ENCODE measurements at regions not wholly inside any gene's neighbourhood (a gene's known extent, or its start where the extent isn't known, plus 50 kb on each side); places are given as distances from the start of the nearest gene placed in this dataset.

DNA sequence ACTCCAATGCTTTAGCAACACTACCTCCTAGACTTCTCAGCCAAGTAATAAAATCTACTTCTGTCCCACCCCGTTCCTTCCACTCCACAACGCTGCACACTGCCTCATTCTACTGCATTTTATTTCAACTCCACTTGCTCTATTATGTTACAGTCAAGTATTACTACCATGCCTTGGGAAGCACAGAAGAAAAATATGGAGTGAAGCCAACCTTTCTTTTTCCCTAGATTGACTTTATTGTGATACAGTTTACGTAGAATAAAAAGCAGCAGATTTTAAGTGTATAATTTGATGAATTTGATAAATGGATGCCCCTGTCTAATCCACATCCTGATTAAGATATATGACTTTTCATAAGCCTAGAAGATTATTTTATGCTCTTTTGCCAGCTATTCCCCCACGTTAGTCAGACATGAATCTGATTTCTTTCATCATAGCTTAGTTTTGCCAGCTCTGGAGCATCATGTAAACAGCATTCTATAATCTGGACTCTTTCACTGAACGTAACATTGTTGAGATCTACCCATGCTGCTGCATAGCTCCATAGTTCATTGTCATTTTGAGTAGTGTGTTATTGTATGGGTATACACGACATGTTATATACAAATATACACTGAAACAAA is 676.8 kb upstream of the RAB6C start:
- H3K4me3 Mint-ChIP-seq: no peak overlapping the region
- peaks cover 0 to 2% of the 10 kb centered on the region in 2 donors for H3K27me3 Mint-ChIP-seq
- peaks cover 0 to 4% (median 2%) of the 10 kb centered on the region in 5 donors for H3K9me3 Mint-ChIP-seq
- Histone ChIP-seq H3K4me1 (ENCODE audit: insufficient read depth, low read length) (no peaks in the 10 kb centered on the region), H3K4me3 (ENCODE audit: low read length) (no peak overlapping the region), H3K27me3 (ENCODE audit: insufficient read depth, low read length, poor library complexity, severe bottlenecking) (no peaks in the 10 kb centered on the region), H3K36me3 (ENCODE audit: insufficient read depth, low read length) (no peaks in the 10 kb centered on the region), H3K9me3 (ENCODE audit: low read length) (no peaks in the 10 kb centered on the region), H3K27ac (ENCODE audit: low read depth, low read length) (no peak overlapping the region)
- no peak overlapping the region for H3K27ac Mint-ChIP-seq
- ChIA-PET POLR2A (no interaction called here), CTCF (no interaction called here)
- H3K36me3 Mint-ChIP-seq: no peaks in the 10 kb centered on the region
- no peaks in the 10 kb centered on the region for H3K4me1 Mint-ChIP-seq
- DNase-seq: no peak

DNA sequence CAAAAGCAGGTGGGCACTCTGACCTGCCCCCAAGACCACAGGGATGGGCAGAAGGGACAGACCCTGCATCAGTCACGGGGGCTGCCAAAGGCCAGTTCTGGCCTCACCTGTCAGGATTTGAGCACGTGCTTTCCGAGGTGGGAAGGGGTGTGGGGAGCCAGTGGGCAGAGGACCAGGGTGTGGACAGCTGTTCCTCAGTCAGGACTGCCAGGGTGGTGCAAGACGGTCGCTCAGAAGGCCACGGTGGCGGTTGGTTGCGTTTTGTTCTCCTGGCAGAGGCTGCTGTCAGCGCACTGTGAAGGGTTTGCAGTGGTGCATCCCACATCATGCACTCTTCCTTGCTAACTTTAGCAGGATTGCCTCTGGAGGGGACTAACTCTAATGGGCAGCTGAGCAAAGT is 665.3 kb upstream of the RAB6C start:
- no peak overlapping the region for H3K27ac Mint-ChIP-seq
- Histone ChIP-seq H3K27ac (ENCODE audit: low read depth, low read length) (no peak overlapping the region), H3K27me3 (ENCODE audit: insufficient read depth, low read length, poor library complexity, severe bottlenecking) (no peaks in the 10 kb centered on the region), H3K36me3 (ENCODE audit: insufficient read depth, low read length) (no peaks in the 10 kb centered on the region), H3K4me1 (ENCODE audit: insufficient read depth, low read length) (no peaks in the 10 kb centered on the region), H3K9me3 (ENCODE audit: low read length) (no peaks in the 10 kb centered on the region), H3K4me3 (ENCODE audit: low read length) (no peak overlapping the region)
- no peaks in the 10 kb centered on the region for H3K4me1 Mint-ChIP-seq
- DNase-seq: no peak
- ChIA-PET CTCF (no interaction called here), POLR2A (no interaction called here)
- no peaks in the 10 kb centered on the region for H3K27me3 Mint-ChIP-seq
- peaks cover 0 to 4% (median 0%) of the 10 kb centered on the region in 5 donors for H3K9me3 Mint-ChIP-seq
- H3K4me3 Mint-ChIP-seq: no peak overlapping the region
- no peaks in the 10 kb centered on the region for H3K36me3 Mint-ChIP-seq

DNA sequence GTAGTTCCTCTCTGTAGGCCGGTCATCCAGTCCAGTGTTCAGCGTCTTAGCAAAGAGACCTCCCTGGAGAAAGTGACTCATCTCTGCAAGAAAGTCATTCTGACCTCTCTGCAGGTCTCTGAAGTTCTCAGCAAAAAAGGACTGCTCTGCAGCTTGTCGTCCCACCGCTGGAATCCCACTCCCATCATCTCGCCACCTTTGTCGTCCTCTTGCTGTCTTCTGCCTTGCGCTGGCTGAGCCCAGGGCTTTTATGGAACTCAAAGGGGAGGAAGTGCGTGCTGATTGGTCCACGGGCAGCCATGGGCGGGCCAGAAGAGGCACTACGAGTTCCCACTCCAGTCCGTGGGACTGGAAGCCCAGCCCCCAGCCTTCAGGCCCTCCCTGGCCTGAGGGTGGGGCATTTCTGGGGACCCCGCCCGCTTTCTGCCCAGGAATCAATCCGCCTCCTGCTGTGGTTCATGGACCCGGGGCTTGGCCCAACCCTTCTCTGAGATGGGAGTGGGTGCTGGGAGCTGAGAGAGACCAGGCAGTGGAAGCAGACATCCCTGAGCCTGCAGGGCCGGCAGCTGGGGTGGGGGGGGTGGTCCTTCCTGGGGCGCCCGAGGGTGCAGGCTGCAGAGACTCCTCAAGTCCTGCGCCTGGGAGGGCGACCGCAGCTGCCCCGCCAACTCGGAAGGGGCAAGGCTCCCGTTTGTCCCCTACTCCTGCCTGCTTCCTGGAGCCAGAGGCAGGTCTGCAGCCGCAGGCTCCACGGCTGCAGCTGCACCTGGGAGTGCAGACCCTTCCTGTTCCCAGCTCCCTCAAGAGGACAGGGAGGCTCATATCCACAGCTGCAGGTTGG is 660.7 kb upstream of the RAB6C start:
- no peak for DNase-seq
- Histone ChIP-seq H3K27ac (ENCODE audit: low read depth, low read length) (no peak overlapping the region), H3K27me3 (ENCODE audit: insufficient read depth, low read length, poor library complexity, severe bottlenecking) (no peaks in the 10 kb centered on the region), H3K4me3 (ENCODE audit: low read length) (no peak overlapping the region), H3K36me3 (ENCODE audit: insufficient read depth, low read length) (no peaks in the 10 kb centered on the region), H3K9me3 (ENCODE audit: low read length) (no peaks in the 10 kb centered on the region), H3K4me1 (ENCODE audit: insufficient read depth, low read length) (no peaks in the 10 kb centered on the region)
- H3K9me3 Mint-ChIP-seq: peaks cover 0 to 4% (median 0%) of the 10 kb centered on the region in 5 donors
- H3K36me3 Mint-ChIP-seq: no peaks in the 10 kb centered on the region
- no peaks in the 10 kb centered on the region for H3K27me3 Mint-ChIP-seq
- H3K27ac Mint-ChIP-seq: no peak overlapping the region
- POLR2A ChIA-PET: no interaction called here
- CTCF ChIA-PET: no interaction called here
- no peak overlapping the region for H3K4me3 Mint-ChIP-seq
- no peaks in the 10 kb centered on the region for H3K4me1 Mint-ChIP-seq

DNA sequence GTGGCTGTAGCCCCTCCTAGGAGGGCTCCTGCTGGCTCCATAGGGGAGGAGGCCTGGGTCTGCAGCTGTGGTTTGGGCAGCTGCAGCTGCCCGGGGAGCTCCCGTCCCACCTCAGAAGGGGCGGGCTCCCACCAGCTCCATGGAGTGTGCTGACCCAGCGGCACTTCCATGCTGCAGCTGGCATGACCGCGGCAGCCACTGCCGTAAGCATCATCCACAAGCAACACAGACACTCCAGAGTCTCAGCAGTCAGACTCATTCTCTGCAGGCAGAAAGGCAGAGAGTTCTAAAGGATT is 660.1 kb upstream of the RAB6C start:
- Mint-ChIP-seq H3K9me3 (peaks cover 0 to 4% (median 0%) of the 10 kb centered on the region in 5 donors), H3K4me1 (no peaks in the 10 kb centered on the region), H3K27me3 (no peaks in the 10 kb centered on the region), H3K36me3 (no peaks in the 10 kb centered on the region), H3K4me3 (no peak overlapping the region), H3K27ac (no peak overlapping the region)
- H3K27me3 ChIP-seq (ENCODE audit: insufficient read depth, low read length, poor library complexity, severe bottlenecking): no peaks in the 10 kb centered on the region
- DNase-seq: no peak
- ChIA-PET CTCF (no interaction called here), POLR2A (no interaction called here)
- H3K27ac ChIP-seq (ENCODE audit: low read depth, low read length): no peak overlapping the region
- H3K4me3 ChIP-seq (ENCODE audit: low read length): no peak overlapping the region
- no peaks in the 10 kb centered on the region for H3K4me1 ChIP-seq (ENCODE audit: insufficient read depth, low read length)
- H3K36me3 ChIP-seq (ENCODE audit: insufficient read depth, low read length): no peaks in the 10 kb centered on the region
- H3K9me3 ChIP-seq (ENCODE audit: low read length): no peaks in the 10 kb centered on the region

DNA sequence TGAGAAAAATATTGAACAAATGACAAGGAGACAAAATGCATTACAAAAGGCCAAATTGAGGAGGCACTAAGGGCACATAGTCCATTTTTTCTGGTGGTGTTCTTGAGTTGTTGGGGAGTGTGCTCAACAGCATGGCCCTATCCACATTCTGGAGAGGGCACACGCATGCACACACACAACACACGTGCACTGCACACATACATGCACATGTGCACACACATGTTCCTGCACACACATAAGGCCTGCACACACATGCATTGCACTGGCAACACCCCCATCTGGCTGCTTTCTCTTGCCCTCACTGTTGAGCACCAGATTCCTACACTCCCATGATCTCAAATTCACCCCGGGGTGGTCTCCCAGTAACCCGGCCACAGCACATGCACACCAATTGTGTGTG is 659.2 kb upstream of the RAB6C start:
- DNase-seq: no peak
- Histone ChIP-seq H3K27ac (ENCODE audit: low read depth, low read length) (no peak overlapping the region), H3K27me3 (ENCODE audit: insufficient read depth, low read length, poor library complexity, severe bottlenecking) (no peaks in the 10 kb centered on the region), H3K9me3 (ENCODE audit: low read length) (no peaks in the 10 kb centered on the region), H3K4me1 (ENCODE audit: insufficient read depth, low read length) (no peaks in the 10 kb centered on the region), H3K36me3 (ENCODE audit: insufficient read depth, low read length) (no peaks in the 10 kb centered on the region), H3K4me3 (ENCODE audit: low read length) (no peak overlapping the region)
- POLR2A ChIA-PET: no interaction called here
- peaks cover 0 to 3% (median 0%) of the 10 kb centered on the region in 5 donors for H3K9me3 Mint-ChIP-seq
- H3K27ac Mint-ChIP-seq: no peak overlapping the region
- no peaks in the 10 kb centered on the region for H3K27me3 Mint-ChIP-seq
- no peak overlapping the region for H3K4me3 Mint-ChIP-seq
- H3K36me3 Mint-ChIP-seq: no peaks in the 10 kb centered on the region
- CTCF ChIA-PET: no interaction called here
- H3K4me1 Mint-ChIP-seq: no peaks in the 10 kb centered on the region

DNA sequence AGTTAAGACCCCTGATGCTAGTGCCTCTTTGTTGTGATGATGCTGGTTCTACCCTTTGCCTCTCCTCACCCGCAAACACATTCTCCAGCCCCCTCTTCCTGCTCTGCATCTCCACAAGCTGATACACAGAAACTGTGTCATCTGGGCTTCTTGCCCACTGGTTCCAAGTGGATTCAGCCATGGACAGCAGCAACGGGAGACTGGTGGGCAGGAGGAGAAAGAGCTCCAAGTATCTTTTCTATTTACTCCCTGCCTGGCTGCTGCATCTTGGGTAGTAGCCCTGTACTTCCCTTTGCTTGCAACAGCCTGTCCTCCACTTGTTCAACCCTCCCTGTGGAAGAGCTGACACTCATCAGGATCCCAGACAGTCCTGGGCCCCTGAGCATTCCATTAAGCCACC is 655.1 kb upstream of the RAB6C start:
- Mint-ChIP-seq H3K27ac (no peak overlapping the region), H3K4me1 (no peaks in the 10 kb centered on the region), H3K27me3 (no peaks in the 10 kb centered on the region), H3K36me3 (no peaks in the 10 kb centered on the region), H3K9me3 (peaks cover 0 to 5% (median 0%) of the 10 kb centered on the region in 5 donors), H3K4me3 (no peak overlapping the region)
- DNase-seq: no peak
- no peak overlapping the region for H3K4me3 ChIP-seq (ENCODE audit: low read length)
- CTCF ChIA-PET: no interaction called here
- no peaks in the 10 kb centered on the region for H3K4me1 ChIP-seq (ENCODE audit: insufficient read depth, low read length)
- POLR2A ChIA-PET: no interaction called here
- no peak overlapping the region for H3K27ac ChIP-seq (ENCODE audit: low read depth, low read length)
- no peaks in the 10 kb centered on the region for H3K9me3 ChIP-seq (ENCODE audit: low read length)
- no peaks in the 10 kb centered on the region for H3K27me3 ChIP-seq (ENCODE audit: insufficient read depth, low read length, poor library complexity, severe bottlenecking)
- H3K36me3 ChIP-seq (ENCODE audit: insufficient read depth, low read length): no peaks in the 10 kb centered on the region

DNA sequence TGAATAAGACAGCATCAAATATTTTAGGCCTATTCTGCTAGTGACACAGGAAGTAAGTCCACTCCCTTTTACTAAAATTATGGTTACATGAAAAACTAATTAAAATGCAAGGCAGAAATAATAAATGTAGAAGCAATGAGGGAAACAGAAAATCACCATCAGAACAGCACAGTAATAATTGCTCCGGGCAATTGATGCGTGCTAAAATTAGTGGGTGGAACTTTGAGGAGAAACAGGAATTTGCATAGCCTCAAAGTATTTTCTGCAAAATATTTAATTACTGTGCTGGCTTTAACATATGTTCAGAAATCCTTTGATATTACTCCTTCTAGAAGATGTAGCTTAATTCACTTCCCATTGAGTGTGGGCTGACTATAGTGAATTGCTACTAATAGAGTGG is 654.3 kb upstream of the RAB6C start:
- Mint-ChIP-seq H3K9me3 (peaks cover 0 to 6% (median under 1%) of the 10 kb centered on the region in 5 donors), H3K27me3 (no peaks in the 10 kb centered on the region), H3K4me1 (no peaks in the 10 kb centered on the region), H3K27ac (no peak overlapping the region), H3K4me3 (no peak overlapping the region), H3K36me3 (no peaks in the 10 kb centered on the region)
- Histone ChIP-seq H3K4me3 (ENCODE audit: low read length) (no peak overlapping the region), H3K4me1 (ENCODE audit: insufficient read depth, low read length) (no peaks in the 10 kb centered on the region), H3K9me3 (ENCODE audit: low read length) (no peaks in the 10 kb centered on the region), H3K36me3 (ENCODE audit: insufficient read depth, low read length) (no peaks in the 10 kb centered on the region), H3K27ac (ENCODE audit: low read depth, low read length) (no peak overlapping the region), H3K27me3 (ENCODE audit: insufficient read depth, low read length, poor library complexity, severe bottlenecking) (no peaks in the 10 kb centered on the region)
- DNase-seq: no peak
- ChIA-PET CTCF (no interaction called here), POLR2A (no interaction called here)

DNA sequence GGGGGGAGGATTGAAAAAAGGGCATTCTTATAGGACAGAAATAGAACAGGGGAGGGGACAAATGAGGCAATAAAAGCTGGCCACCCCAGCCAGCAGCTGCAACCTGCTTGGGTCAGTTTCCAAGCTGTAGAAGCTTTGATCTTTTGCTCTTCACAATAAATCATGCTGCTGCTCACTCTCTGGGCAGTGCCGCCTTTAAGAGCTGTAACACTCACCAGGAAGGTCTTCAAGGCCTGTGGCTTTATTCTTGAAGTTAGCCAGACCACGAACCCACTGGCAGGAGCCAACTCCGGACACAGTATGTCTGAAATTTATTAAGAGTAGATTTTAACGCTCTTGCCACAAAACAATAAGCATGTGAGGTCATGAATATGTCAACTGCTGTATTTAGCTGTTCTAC is 649.9 kb upstream of the RAB6C start:
- ChIA-PET CTCF (no interaction called here), POLR2A (no interaction called here)
- Histone ChIP-seq H3K27ac (ENCODE audit: low read depth, low read length) (no peak overlapping the region), H3K4me3 (ENCODE audit: low read length) (no peak overlapping the region), H3K27me3 (ENCODE audit: insufficient read depth, low read length, poor library complexity, severe bottlenecking) (no peaks in the 10 kb centered on the region), H3K36me3 (ENCODE audit: insufficient read depth, low read length) (no peaks in the 10 kb centered on the region), H3K9me3 (ENCODE audit: low read length) (no peaks in the 10 kb centered on the region), H3K4me1 (ENCODE audit: insufficient read depth, low read length) (no peaks in the 10 kb centered on the region)
- Mint-ChIP-seq H3K4me3 (no peak overlapping the region), H3K9me3 (peaks cover 0 to 9% (median 2%) of the 10 kb centered on the region in 5 donors), H3K27ac (no peak overlapping the region), H3K27me3 (no peaks in the 10 kb centered on the region), H3K36me3 (no peaks in the 10 kb centered on the region), H3K4me1 (no peaks in the 10 kb centered on the region)
- DNase-seq: no peak
